BE2C (cell line): ENCODE measurements at regions not wholly inside any gene's neighbourhood (a gene's known extent, or its start where the extent isn't known, plus 50 kb on each side); places are given as distances from the start of the nearest gene placed in this dataset.
"Not testable (repeated sequence)": the region's sequence is repeated elsewhere in the genome, so short reads cannot be mapped to it uniquely, and the experiment has no call there.

Source experiments
- DNase-seq: peaks from one replicate; pipeline ENCODE4 v3.0.0-alpha.2; 2020
- H3K27me3 ChIP-seq: fragments of 250-450 bp; sonication (Bioruptor Pico); 2 replicates; pipeline ENCODE4 v1.5.1; 2020; ENCODE audit warnings: mild to moderate bottlenecking
- H3K36me3 ChIP-seq: fragments of 250-450 bp; sonication (Bioruptor Pico); 2 replicates; pipeline ENCODE4 v1.5.1; 2020; ENCODE audit warnings: mild to moderate bottlenecking
- H3K4me1 ChIP-seq: fragments of 250-450 bp; sonication (Bioruptor Pico); 2 replicates; pipeline ENCODE4 v1.5.1; 2020
- H3K4me3 ChIP-seq: 2 replicates; pipeline ENCODE4 v1.5.1; 2011; ENCODE audit warnings: low read depth, low read length
- H3K9me3 ChIP-seq: fragments of 250-450 bp; sonication (Bioruptor Pico); 2 replicates; pipeline ENCODE4 v1.5.1; 2020
- TF ChIP-seq, protein P1 (sequence below): IDR thresholded peaks from 2 replicates; pipeline ENCODE4 v1.5.1; 2012; ENCODE audit warnings: mild to moderate bottlenecking, low read depth, low read length

DNA sequence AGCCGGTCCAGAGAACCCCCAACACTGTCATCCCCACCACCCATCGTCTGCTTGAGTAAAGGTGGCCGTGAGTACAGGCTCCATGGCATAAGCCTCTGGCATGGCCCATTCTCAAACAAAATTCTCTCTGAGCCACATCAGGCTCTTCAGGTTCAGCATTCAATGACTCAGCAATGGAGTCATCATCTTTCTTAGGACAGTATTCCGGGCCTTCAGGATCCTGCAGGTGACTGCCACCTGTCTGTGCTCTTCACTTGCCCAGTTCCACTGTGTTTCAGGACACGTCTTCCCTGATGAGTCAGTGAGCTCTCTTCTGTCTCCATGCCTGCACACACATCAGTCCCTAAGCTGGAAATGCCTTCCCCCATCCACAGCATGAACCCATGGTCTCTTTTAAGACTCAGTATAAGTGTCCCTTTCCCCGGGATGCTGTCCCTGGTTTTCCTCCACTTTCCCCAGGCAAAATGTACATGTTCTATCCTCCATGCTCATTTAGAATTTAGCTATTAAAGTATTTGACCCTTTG, 81.1 kb upstream of the FGGY start:
- Histone ChIP-seq H3K36me3 (no peaks in the 10 kb centered on the region), H3K9me3 (no peaks in the 10 kb centered on the region), H3K4me1 (no peaks in the 10 kb centered on the region), H3K27me3 (no peaks in the 10 kb centered on the region), H3K4me3 (no peak overlapping the region)
- DNase-seq, result no peak
- TF ChIP-seq, protein P1, sequence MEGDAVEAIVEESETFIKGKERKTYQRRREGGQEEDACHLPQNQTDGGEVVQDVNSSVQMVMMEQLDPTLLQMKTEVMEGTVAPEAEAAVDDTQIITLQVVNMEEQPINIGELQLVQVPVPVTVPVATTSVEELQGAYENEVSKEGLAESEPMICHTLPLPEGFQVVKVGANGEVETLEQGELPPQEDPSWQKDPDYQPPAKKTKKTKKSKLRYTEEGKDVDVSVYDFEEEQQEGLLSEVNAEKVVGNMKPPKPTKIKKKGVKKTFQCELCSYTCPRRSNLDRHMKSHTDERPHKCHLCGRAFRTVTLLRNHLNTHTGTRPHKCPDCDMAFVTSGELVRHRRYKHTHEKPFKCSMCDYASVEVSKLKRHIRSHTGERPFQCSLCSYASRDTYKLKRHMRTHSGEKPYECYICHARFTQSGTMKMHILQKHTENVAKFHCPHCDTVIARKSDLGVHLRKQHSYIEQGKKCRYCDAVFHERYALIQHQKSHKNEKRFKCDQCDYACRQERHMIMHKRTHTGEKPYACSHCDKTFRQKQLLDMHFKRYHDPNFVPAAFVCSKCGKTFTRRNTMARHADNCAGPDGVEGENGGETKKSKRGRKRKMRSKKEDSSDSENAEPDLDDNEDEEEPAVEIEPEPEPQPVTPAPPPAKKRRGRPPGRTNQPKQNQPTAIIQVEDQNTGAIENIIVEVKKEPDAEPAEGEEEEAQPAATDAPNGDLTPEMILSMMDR, result no peak

DNA sequence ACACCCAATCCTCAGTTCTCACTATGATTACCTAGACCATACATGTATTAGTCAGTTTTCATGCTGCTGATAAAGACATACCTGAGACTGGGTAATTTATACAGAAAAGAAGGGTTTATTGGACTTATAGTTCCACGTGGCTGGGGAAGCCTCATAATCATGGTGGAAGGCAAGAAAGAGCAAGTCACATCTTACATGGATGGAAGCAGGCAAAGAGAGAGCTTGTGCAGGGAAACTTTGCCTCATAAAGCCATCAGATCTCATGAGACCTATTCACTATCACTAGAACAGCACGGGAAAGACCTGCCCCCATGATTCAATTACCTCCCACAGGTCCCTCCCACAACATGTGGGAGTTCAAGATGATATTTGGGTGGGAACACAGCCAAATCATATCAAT, 79.5 kb upstream of the FGGY start:
- not testable (repeated sequence) for H3K4me1 ChIP-seq, H3K4me3 ChIP-seq, DNase-seq, H3K9me3 ChIP-seq, H3K27me3 ChIP-seq, H3K36me3 ChIP-seq

DNA sequence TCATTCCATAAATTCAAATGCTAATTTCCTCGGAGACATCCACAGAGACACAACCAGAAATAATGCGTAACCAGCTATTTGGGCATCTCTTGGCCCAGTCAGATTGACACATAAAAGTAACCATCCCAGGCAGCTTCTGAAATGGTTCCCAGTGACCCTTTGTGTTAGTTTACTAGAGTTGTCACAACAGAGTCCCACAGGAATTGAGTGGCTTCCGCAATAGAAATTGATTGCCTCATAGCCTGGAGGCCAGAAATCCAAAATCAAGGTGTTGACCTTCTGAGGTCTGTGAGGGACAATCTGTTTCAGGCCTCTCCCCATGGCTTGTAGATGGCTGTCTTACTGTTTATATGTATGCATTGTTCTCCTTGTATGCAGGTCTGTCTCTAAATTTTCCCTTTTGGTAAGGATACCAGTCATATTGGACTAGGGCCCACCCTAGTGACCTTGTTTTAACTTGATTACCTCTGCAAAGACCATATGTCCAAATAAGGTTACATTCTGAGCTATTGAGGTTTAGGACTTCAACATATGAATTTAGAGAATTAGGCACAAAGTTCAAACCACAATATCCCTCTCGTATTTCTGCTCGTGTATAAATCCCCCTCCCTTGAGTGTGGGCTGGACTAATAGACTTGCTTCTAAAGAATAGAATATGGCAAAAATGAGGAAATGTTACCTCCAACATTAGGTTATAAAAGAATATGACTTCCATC, 78.2 kb upstream of the FGGY start:
- Histone ChIP-seq H3K36me3 (no peaks in the 10 kb centered on the region), H3K4me3 (no peak overlapping the region), H3K9me3 (no peaks in the 10 kb centered on the region), H3K27me3 (no peaks in the 10 kb centered on the region), H3K4me1 (no peaks in the 10 kb centered on the region)
- DNase-seq, result no peak
- TF ChIP-seq, protein P1, result no peak

DNA sequence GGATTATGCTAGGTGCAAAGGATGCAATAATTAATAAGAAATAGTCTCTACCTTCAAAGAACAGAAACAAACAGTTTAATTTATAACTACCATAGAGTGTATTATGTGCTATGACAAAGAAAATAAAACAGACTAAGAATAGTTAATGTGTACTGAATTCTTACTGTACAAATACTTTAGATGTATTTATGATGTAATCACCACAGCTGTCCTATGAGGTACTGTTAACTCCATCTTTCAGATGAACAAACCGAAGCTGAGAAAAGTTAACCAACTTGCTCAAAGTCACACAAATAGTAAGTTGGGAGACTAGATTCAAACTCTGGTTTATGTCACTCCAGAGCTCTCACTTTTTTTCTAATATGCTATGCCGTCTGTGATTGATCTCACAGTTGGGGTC, 77.0 kb upstream of the FGGY start:
- H3K27me3 ChIP-seq, result no peaks in the 10 kb centered on the region
- H3K36me3 ChIP-seq, result no peaks in the 10 kb centered on the region
- no peak overlapping the region for H3K4me3 ChIP-seq
- H3K4me1 ChIP-seq, result no peaks in the 10 kb centered on the region
- TF ChIP-seq, protein P1, result no peak
- H3K9me3 ChIP-seq, result no peaks in the 10 kb centered on the region
- no peak for DNase-seq

DNA sequence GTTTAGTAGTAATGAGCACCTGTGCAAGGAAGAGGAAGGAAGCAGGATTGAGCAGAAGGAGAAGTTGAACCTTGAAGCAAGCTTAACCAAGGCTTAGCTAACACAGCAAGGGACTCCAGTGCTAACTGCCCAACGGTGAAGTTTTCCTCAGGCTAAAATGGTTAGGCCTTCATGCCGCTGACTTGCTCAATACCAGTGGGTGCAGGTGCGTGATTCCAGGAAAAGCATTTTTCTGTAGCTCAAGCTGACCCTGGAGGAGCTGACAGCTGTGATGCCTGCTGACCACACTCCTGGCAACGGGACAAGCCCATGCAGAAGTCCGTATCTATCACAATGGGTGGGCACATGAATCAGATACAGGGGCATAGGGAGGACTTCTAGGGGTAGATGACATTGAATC, 76.5 kb upstream of the FGGY start:
- no peaks in the 10 kb centered on the region for H3K27me3 ChIP-seq
- no peaks in the 10 kb centered on the region for H3K4me1 ChIP-seq
- no peaks in the 10 kb centered on the region for H3K36me3 ChIP-seq
- H3K9me3 ChIP-seq, result no peaks in the 10 kb centered on the region
- TF ChIP-seq, protein P1, result no peak
- DNase-seq, result no peak
- H3K4me3 ChIP-seq, result no peak overlapping the region

DNA sequence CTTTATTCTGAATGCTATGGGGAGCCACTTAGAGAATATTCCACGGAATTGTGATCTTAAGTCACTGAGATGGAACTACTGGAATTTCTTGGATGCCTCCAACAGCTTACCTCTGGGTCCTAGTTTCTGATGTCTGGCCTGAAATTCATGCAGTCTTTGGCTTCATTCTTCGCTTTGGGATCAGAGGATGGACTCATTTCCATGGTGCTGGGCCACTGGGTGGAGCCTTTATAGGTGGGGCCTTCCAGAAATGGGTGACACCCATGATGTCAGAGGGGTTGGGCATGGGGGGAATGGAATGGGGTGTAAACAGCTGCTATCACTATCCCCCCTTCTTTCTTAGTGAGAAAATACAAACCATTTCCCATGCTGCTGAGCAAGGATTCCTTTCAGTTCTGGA, 73.7 kb upstream of the FGGY start:
- Histone ChIP-seq H3K4me3 (no peak overlapping the region), H3K27me3 (no peaks in the 10 kb centered on the region), H3K4me1 (no peaks in the 10 kb centered on the region), H3K36me3 (no peaks in the 10 kb centered on the region), H3K9me3 (no peaks in the 10 kb centered on the region)
- TF ChIP-seq, protein P1, result no peak
- no peak for DNase-seq
